Activated CD4-positive, alpha-beta memory T cell treated with anti-CD3 and anti-CD28 coated beads, Interleukin-2, amount 10 ng/mL, durations not matched to agents 7 days and 5 days (primary cell): ENCODE measurements at regions not wholly inside any gene's neighbourhood (a gene's known extent, or its start where the extent isn't known, plus 50 kb on each side); places are given as distances from the start of the nearest gene placed in this dataset.

Experiments used
- CTCF ChIA-PET: fragments of 350-600 bp; sonication (Branson Sonifier 250); formaldehyde crosslinking; loops from one replicate; lab custom pipeline; 2021; ENCODE audit warnings: antibody characterized with exemption, inconsistent platforms; lab: Charles Lee
- POLR2A ChIA-PET: fragments of 350-600 bp; sonication (Branson Sonifier 250); formaldehyde crosslinking; loops from one replicate; lab custom pipeline; 2021; ENCODE audit warnings: antibody characterized with exemption; lab: Charles Lee
- DNase-seq: peaks from one replicate; pipeline ENCODE4 v3.0.0-alpha.2; 2020
- H3K27ac Mint-ChIP-seq: one replicate; pipeline ENCODE4 v1.8.0; 2021; ENCODE audit warnings: mild to moderate bottlenecking, mixed read lengths
- H3K27me3 Mint-ChIP-seq: one replicate; pipeline ENCODE4 v1.8.0; 2021; ENCODE audit warnings: mixed read lengths
- H3K36me3 Mint-ChIP-seq: one replicate; pipeline ENCODE4 v1.8.0; 2021; ENCODE audit warnings: low read depth, mixed read lengths
- H3K4me1 Mint-ChIP-seq: one replicate; pipeline ENCODE4 v1.8.0; 2021; ENCODE audit warnings: mixed read lengths
- H3K4me3 Mint-ChIP-seq: one replicate; pipeline ENCODE4 v1.8.0; 2021; ENCODE audit warnings: mild to moderate bottlenecking, mixed read lengths
- H3K9me3 Mint-ChIP-seq: one replicate; pipeline ENCODE4 v1.8.0; 2021; ENCODE audit warnings: mixed read lengths

GRCh38 chr13:33963134-33963533 is 145.2 kb downstream of the RFC3 start:
- H3K27ac Mint-ChIP-seq, result no peak overlapping the region
- no peak for DNase-seq
- ChIA-PET CTCF (no interaction called here), POLR2A (no interaction called here)
- no peaks in the 10 kb centered on the region for H3K36me3 Mint-ChIP-seq
- H3K9me3 Mint-ChIP-seq, result no peaks in the 10 kb centered on the region
- H3K4me3 Mint-ChIP-seq, result no peak overlapping the region
- H3K27me3 Mint-ChIP-seq, result no peaks in the 10 kb centered on the region
- H3K4me1 Mint-ChIP-seq, result no peaks in the 10 kb centered on the region

GRCh38 chr13:33963895-33964294 is 145.9 kb downstream of the RFC3 start:
- Mint-ChIP-seq H3K4me3 (no peak overlapping the region), H3K9me3 (no peaks in the 10 kb centered on the region), H3K4me1 (no peaks in the 10 kb centered on the region), H3K27ac (no peak overlapping the region), H3K36me3 (no peaks in the 10 kb centered on the region), H3K27me3 (no peaks in the 10 kb centered on the region)
- POLR2A ChIA-PET, result no interaction called here
- no peak for DNase-seq
- CTCF ChIA-PET, result no interaction called here

- no peak overlapping the region for H3K27ac Mint-ChIP-seq
- CTCF ChIA-PET, result no interaction called here
Observed at GRCh38 chr13:33968520-33969507, 150.9 kb downstream of the RFC3 start.

GRCh38 chr13:33970746-33971561 is 153.0 kb downstream of the RFC3 start:
- ChIA-PET POLR2A (no interaction called here), CTCF (no interaction called here)
- no peaks in the 10 kb centered on the region for H3K36me3 Mint-ChIP-seq
- H3K9me3 Mint-ChIP-seq, result peaks cover 8% of the 10 kb centered on the region
- no peaks in the 10 kb centered on the region for H3K27me3 Mint-ChIP-seq
- no peaks in the 10 kb centered on the region for H3K4me1 Mint-ChIP-seq
- no peak overlapping the region for H3K27ac Mint-ChIP-seq
- DNase-seq, result no peak
- H3K4me3 Mint-ChIP-seq, result no peak overlapping the region

More at GRCh38 chr13:33968520-33969507, 150.9 kb downstream of the RFC3 start:
- Mint-ChIP-seq H3K4me1 (no peaks in the 10 kb centered on the region), H3K9me3 (peaks cover 8% of the 10 kb centered on the region), H3K27me3 (no peaks in the 10 kb centered on the region), H3K4me3 (no peak overlapping the region), H3K36me3 (no peaks in the 10 kb centered on the region)
- DNase-seq, result no peak
- POLR2A ChIA-PET, result no interaction called here

GRCh38 chr13:33971562-33971819 is 153.5 kb downstream of the RFC3 start:
- Mint-ChIP-seq H3K27me3 (no peaks in the 10 kb centered on the region), H3K27ac (no peak overlapping the region), H3K36me3 (no peaks in the 10 kb centered on the region), H3K9me3 (peaks cover 8% of the 10 kb centered on the region), H3K4me3 (no peak overlapping the region), H3K4me1 (no peaks in the 10 kb centered on the region)
- DNase-seq, result no peak
- ChIA-PET CTCF (no interaction called here), POLR2A (no interaction called here)

- DNase-seq, result no peak
- no peaks in the 10 kb centered on the region for H3K36me3 Mint-ChIP-seq
- no peaks in the 10 kb centered on the region for H3K27me3 Mint-ChIP-seq
- ChIA-PET CTCF (no interaction called here), POLR2A (no interaction called here)
- H3K4me3 Mint-ChIP-seq, result no peak overlapping the region
- no peaks in the 10 kb centered on the region for H3K4me1 Mint-ChIP-seq
- no peak overlapping the region for H3K27ac Mint-ChIP-seq
- peaks cover 8% of the 10 kb centered on the region for H3K9me3 Mint-ChIP-seq
Observed at GRCh38 chr13:33973194-33973593, 155.2 kb downstream of the RFC3 start.

- H3K27me3 Mint-ChIP-seq, result no peaks in the 10 kb centered on the region
- no peaks in the 10 kb centered on the region for H3K9me3 Mint-ChIP-seq
- no peaks in the 10 kb centered on the region for H3K36me3 Mint-ChIP-seq
- no peak for DNase-seq
- ChIA-PET POLR2A (no interaction called here), CTCF (no interaction called here)
- no peak overlapping the region for H3K4me3 Mint-ChIP-seq
- H3K27ac Mint-ChIP-seq, result no peak overlapping the region
- H3K4me1 Mint-ChIP-seq, result no peaks in the 10 kb centered on the region
Observed at GRCh38 chr13:33976965-33977364, 159.0 kb downstream of the RFC3 start.

- ChIA-PET POLR2A (no interaction called here), CTCF (no interaction called here)
- Mint-ChIP-seq H3K9me3 (no peaks in the 10 kb centered on the region), H3K27ac (no peak overlapping the region), H3K27me3 (no peaks in the 10 kb centered on the region), H3K4me1 (no peaks in the 10 kb centered on the region), H3K4me3 (no peak overlapping the region), H3K36me3 (no peaks in the 10 kb centered on the region)
- no peak for DNase-seq
Observed at GRCh38 chr13:33978653-33979052, 160.7 kb downstream of the RFC3 start.

GRCh38 chr13:33992881-33993336 is 175.0 kb downstream of the RFC3 start:
- Mint-ChIP-seq H3K4me1 (no peaks in the 10 kb centered on the region), H3K4me3 (no peak overlapping the region), H3K27me3 (no peaks in the 10 kb centered on the region), H3K36me3 (no peaks in the 10 kb centered on the region), H3K27ac (no peak overlapping the region), H3K9me3 (no peaks in the 10 kb centered on the region)
- POLR2A ChIA-PET, result no interaction called here
- CTCF ChIA-PET, result no interaction called here
- no peak for DNase-seq

GRCh38 chr13:33994198-33994597 is 176.2 kb downstream of the RFC3 start:
- H3K4me1 Mint-ChIP-seq, result no peaks in the 10 kb centered on the region
- no peaks in the 10 kb centered on the region for H3K36me3 Mint-ChIP-seq
- no peak for DNase-seq
- CTCF ChIA-PET, result no interaction called here
- no peaks in the 10 kb centered on the region for H3K27me3 Mint-ChIP-seq
- H3K9me3 Mint-ChIP-seq, result no peaks in the 10 kb centered on the region
- no peak overlapping the region for H3K27ac Mint-ChIP-seq
- POLR2A ChIA-PET, result no interaction called here
- no peak overlapping the region for H3K4me3 Mint-ChIP-seq

GRCh38 chr13:33994826-33995502 is 177.0 kb downstream of the RFC3 start:
- Mint-ChIP-seq H3K27me3 (no peaks in the 10 kb centered on the region), H3K36me3 (no peaks in the 10 kb centered on the region), H3K9me3 (no peaks in the 10 kb centered on the region), H3K4me1 (no peaks in the 10 kb centered on the region), H3K27ac (no peak overlapping the region), H3K4me3 (no peak overlapping the region)
- CTCF ChIA-PET, result no interaction called here
- no peak for DNase-seq
- POLR2A ChIA-PET, result no interaction called here

- no peak for DNase-seq
- CTCF ChIA-PET, result no interaction called here
- no peaks in the 10 kb centered on the region for H3K27me3 Mint-ChIP-seq
- no peak overlapping the region for H3K27ac Mint-ChIP-seq
- no peaks in the 10 kb centered on the region for H3K36me3 Mint-ChIP-seq
- no peak overlapping the region for H3K4me3 Mint-ChIP-seq
- H3K9me3 Mint-ChIP-seq, result no peaks in the 10 kb centered on the region
- no peaks in the 10 kb centered on the region for H3K4me1 Mint-ChIP-seq
- POLR2A ChIA-PET, result no interaction called here
Observed at GRCh38 chr13:33996636-33997035, 178.7 kb downstream of the RFC3 start.

GRCh38 chr13:33997574-33997973 is 179.6 kb downstream of the RFC3 start:
- H3K27me3 Mint-ChIP-seq, result no peaks in the 10 kb centered on the region
- POLR2A ChIA-PET, result no interaction called here

More at GRCh38 chr13:33997574-33997973, 179.6 kb downstream of the RFC3 start:
- Mint-ChIP-seq H3K27ac (no peak overlapping the region), H3K36me3 (no peaks in the 10 kb centered on the region), H3K4me3 (no peak overlapping the region), H3K9me3 (no peaks in the 10 kb centered on the region), H3K4me1 (no peaks in the 10 kb centered on the region)
- CTCF ChIA-PET, result no interaction called here
- DNase-seq, result no peak
